ENCODE measurements at regions not wholly inside any gene's neighbourhood (a gene's known extent, or its start where the extent isn't known, plus 50 kb on each side); places are given as distances from the start of the nearest gene placed in this dataset.

- no peak overlapping the region for H3K27ac ChIP-seq (ENCODE audit: insufficient read depth, low read depth, low read length, poor library complexity, severe bottlenecking)
- H3K36me3 ChIP-seq (ENCODE audit: control insufficient read depth, insufficient read depth, low read length) = no peaks in the 10 kb centered on the region
- no peaks in the 10 kb centered on the region for H3K27me3 ChIP-seq (ENCODE audit: control insufficient read depth, insufficient read depth, low read length, poor library complexity, severe bottlenecking)
- no peaks in the 10 kb centered on the region for H3K9me3 ChIP-seq (ENCODE audit: control insufficient read depth, low read length)
- 89 to 100% methylated on average over 1 to 2 of the region's 2 CpGs for WGBS, 2 experiments
- H3K4me1 ChIP-seq (ENCODE audit: control insufficient read depth, insufficient read depth, low read length) = no peaks in the 10 kb centered on the region
- no peak overlapping the region for H3K4me3 ChIP-seq (ENCODE audit: insufficient read depth, low read depth, low read length)
These were observed 415.2 kb upstream of the TRPC7 start for GRCh38 chr5:136780518-136780917.

DNA sequence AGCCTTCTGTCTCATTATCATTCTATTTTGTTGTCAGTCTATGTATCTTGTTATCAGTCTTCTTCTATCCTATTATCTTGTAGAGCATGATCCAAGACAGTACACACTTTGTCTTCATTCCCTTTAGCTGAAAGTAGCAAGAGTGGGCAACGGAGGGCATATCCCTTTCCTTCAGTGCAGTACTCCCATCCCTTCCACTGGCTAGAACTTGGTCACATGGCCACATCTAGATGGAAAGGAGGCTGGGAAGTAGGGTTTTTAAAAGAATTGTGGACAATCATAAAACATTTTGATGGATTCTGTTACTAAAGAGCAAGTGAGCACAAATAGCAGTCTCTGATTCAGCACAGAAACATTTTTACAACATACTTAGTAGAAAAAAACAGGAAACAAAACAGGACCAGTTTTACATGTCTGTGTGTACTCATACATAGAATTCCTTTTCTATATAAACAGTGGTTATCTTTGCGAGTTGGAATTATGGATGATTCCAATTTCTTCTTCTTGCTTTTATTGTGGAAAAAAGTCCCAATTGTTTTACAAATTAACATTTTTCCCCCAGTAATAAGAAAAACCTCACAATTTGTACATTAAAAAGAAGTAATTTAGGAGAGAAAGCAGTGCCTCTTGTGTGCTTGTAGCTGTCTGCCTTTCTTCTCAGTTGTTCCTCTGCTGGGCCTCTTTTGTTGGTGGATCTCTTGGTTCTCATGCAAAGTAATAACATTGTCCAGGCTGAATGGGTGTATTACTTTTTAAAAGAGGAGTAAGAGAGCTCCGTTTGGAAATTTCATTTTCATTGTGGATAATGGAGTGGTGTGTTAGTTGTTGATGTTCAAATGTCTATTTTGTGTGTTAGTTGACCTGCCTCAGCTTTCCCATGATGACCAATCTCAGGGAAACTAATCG lies 410.9 kb upstream of the TRPC7 start:
- Histone ChIP-seq H3K9me3 (ENCODE audit: control insufficient read depth, low read length) (no peaks in the 10 kb centered on the region), H3K4me1 (ENCODE audit: control insufficient read depth, insufficient read depth, low read length) (peaks cover 4% of the 10 kb centered on the region), H3K4me3 (ENCODE audit: insufficient read depth, low read depth, low read length) (no peak overlapping the region), H3K27ac (ENCODE audit: insufficient read depth, low read depth, low read length, poor library complexity, severe bottlenecking) (no peak overlapping the region), H3K27me3 (ENCODE audit: control insufficient read depth, insufficient read depth, low read length, poor library complexity, severe bottlenecking) (no peaks in the 10 kb centered on the region), H3K36me3 (ENCODE audit: control insufficient read depth, insufficient read depth, low read length) (no peaks in the 10 kb centered on the region)
- 67 to 68% methylated on average over 3 of the region's 4 CpGs for WGBS, 2 experiments

DNA sequence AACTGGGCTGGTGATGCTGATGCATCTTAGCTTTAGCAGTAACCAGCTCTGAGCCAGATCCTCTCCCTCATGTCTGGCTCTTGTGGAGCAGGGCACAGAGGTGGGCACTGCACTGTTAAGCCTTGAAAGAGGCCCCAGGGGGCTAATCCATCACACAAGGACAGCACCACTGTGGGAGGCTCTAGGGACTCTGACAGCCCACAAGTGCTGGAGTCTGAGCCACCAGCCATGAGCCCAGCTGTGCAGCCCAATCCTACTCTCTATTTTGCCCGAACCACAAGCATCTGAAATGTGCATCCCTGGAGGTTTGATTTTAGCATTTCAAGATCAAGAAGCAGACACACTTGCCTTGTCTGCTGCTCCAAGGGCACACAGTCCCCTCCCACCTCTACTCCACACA lies 407.1 kb upstream of the TRPC7 start:
- Histone ChIP-seq H3K4me3 (ENCODE audit: insufficient read depth, low read depth, low read length) (no peak overlapping the region), H3K36me3 (ENCODE audit: control insufficient read depth, insufficient read depth, low read length) (no peaks in the 10 kb centered on the region), H3K27me3 (ENCODE audit: control insufficient read depth, insufficient read depth, low read length, poor library complexity, severe bottlenecking) (no peaks in the 10 kb centered on the region), H3K9me3 (ENCODE audit: control insufficient read depth, low read length) (no peaks in the 10 kb centered on the region), H3K27ac (ENCODE audit: insufficient read depth, low read depth, low read length, poor library complexity, severe bottlenecking) (no peak overlapping the region), H3K4me1 (ENCODE audit: control insufficient read depth, insufficient read depth, low read length) (peaks cover 4% of the 10 kb centered on the region)
- 70 to 72% methylated on average over 1 of the region's 1 CpG for WGBS, 2 experiments

DNA sequence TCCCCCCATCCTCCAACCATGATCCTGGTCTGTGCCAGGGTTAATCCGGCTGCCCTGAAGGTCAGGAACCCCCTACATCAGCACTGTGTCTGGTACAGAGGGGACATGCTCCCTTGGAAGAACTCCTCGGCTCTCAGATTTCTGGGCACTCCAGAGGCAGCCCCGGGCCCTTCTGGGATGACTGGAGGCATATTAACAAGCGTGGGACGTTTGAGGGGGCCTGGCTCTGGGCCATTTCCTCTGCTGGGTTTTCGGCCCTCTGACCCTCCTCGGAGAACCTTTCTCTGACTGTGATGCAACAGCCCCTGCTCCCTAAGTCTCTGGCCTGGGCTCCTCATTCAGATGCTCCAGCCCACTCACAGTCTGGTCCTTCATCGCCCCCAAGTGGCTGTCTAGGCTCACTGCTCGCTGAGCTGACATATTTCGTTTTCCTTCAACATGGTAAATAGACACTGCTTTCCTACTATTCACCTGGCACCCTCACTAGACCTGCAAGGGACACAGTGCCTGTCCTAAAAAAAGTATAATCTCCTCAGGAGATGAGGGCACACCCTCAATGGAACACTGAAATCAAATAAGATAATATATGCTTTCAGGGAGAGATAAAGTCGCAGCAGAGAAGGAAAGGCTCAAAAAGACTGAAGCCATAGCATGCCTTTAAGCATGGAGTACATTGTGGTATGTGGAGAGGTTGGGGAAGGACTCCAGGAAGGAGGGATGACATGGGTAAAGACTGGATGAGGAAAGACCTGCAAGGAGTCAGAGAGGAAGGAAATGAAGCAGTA lies 404.7 kb upstream of the TRPC7 start:
- WGBS, 2 experiments = 46% methylated on average over 11 of the region's 11 CpGs
- H3K4me1 ChIP-seq (ENCODE audit: control insufficient read depth, insufficient read depth, low read length) = peaks cover 4% of the 10 kb centered on the region
- no peak overlapping the region for H3K27ac ChIP-seq (ENCODE audit: insufficient read depth, low read depth, low read length, poor library complexity, severe bottlenecking)
- H3K9me3 ChIP-seq (ENCODE audit: control insufficient read depth, low read length) = no peaks in the 10 kb centered on the region
- no peak overlapping the region for H3K4me3 ChIP-seq (ENCODE audit: insufficient read depth, low read depth, low read length)
- no peaks in the 10 kb centered on the region for H3K36me3 ChIP-seq (ENCODE audit: control insufficient read depth, insufficient read depth, low read length)
- no peaks in the 10 kb centered on the region for H3K27me3 ChIP-seq (ENCODE audit: control insufficient read depth, insufficient read depth, low read length, poor library complexity, severe bottlenecking)

DNA sequence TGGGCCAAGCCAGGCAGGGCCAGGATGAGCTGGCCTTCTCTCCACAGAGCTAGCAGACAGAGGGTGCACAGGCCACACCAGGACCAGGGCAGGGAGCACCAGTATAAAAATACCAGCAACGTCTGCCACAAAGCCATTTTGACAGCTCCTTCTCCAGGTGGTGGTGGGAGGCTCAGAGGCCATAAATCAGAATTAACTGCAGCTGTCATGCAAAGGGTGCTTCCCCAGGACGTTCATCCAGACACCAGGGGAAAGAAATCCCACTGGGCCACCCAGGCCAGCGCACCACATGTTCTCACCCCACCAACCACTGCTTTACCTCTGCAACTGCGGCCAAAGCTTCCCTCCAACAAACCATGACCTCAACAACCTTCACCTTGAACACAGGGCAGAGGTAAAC lies 403.7 kb upstream of the TRPC7 start:
- no peaks in the 10 kb centered on the region for H3K27me3 ChIP-seq (ENCODE audit: control insufficient read depth, insufficient read depth, low read length, poor library complexity, severe bottlenecking)
- peaks cover 4% of the 10 kb centered on the region for H3K4me1 ChIP-seq (ENCODE audit: control insufficient read depth, insufficient read depth, low read length)
- H3K9me3 ChIP-seq (ENCODE audit: control insufficient read depth, low read length) = no peaks in the 10 kb centered on the region
- no peak overlapping the region for H3K4me3 ChIP-seq (ENCODE audit: insufficient read depth, low read depth, low read length)
- no peak overlapping the region for H3K27ac ChIP-seq (ENCODE audit: insufficient read depth, low read depth, low read length, poor library complexity, severe bottlenecking)
- 88 to 92% methylated on average over 4 of the region's 4 CpGs for WGBS, 2 experiments
- no peaks in the 10 kb centered on the region for H3K36me3 ChIP-seq (ENCODE audit: control insufficient read depth, insufficient read depth, low read length)

GRCh38 chr5:136768457-136768856 lies 403.1 kb upstream of the TRPC7 start:
- Histone ChIP-seq H3K4me1 (ENCODE audit: control insufficient read depth, insufficient read depth, low read length) (peaks cover 4% of the 10 kb centered on the region), H3K27ac (ENCODE audit: insufficient read depth, low read depth, low read length, poor library complexity, severe bottlenecking) (no peak overlapping the region), H3K36me3 (ENCODE audit: control insufficient read depth, insufficient read depth, low read length) (no peaks in the 10 kb centered on the region), H3K9me3 (ENCODE audit: control insufficient read depth, low read length) (no peaks in the 10 kb centered on the region), H3K4me3 (ENCODE audit: insufficient read depth, low read depth, low read length) (no peak overlapping the region), H3K27me3 (ENCODE audit: control insufficient read depth, insufficient read depth, low read length, poor library complexity, severe bottlenecking) (no peaks in the 10 kb centered on the region)
- 95 to 96% methylated on average over 4 of the region's 4 CpGs for WGBS, 2 experiments

GRCh38 chr5:136766456-136766855 lies 401.1 kb upstream of the TRPC7 start:
- no peaks in the 10 kb centered on the region for H3K4me1 ChIP-seq (ENCODE audit: control insufficient read depth, insufficient read depth, low read length)
- H3K36me3 ChIP-seq (ENCODE audit: control insufficient read depth, insufficient read depth, low read length) = no peaks in the 10 kb centered on the region
- 68 to 79% methylated on average over 3 of the region's 3 CpGs for WGBS, 2 experiments
- no peak overlapping the region for H3K27ac ChIP-seq (ENCODE audit: insufficient read depth, low read depth, low read length, poor library complexity, severe bottlenecking)
- no peak overlapping the region for H3K4me3 ChIP-seq (ENCODE audit: insufficient read depth, low read depth, low read length)
- no peaks in the 10 kb centered on the region for H3K9me3 ChIP-seq (ENCODE audit: control insufficient read depth, low read length)
- no peaks in the 10 kb centered on the region for H3K27me3 ChIP-seq (ENCODE audit: control insufficient read depth, insufficient read depth, low read length, poor library complexity, severe bottlenecking)

DNA sequence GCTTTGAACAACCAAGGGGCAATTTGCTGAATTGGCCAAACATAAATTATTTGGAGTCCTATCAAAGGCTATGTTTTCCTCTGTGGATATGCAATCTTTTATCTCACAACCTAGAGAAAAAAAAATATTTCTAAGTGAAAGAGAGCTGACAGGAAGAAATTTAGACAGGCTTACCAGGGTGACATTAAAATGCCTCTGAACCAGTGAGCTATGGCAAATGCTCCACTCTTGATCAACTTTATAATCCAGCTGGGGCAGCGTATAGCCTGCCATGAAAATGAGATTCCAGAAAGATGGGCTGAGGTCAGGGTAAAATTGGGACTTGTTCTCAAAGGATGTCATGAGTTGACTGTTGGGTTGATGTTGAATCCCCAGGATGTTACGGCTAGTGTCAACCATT lies 399.3 kb upstream of the TRPC7 start:
- Histone ChIP-seq H3K9me3 (ENCODE audit: control insufficient read depth, low read length) (no peaks in the 10 kb centered on the region), H3K4me1 (ENCODE audit: control insufficient read depth, insufficient read depth, low read length) (no peaks in the 10 kb centered on the region), H3K27ac (ENCODE audit: insufficient read depth, low read depth, low read length, poor library complexity, severe bottlenecking) (no peak overlapping the region), H3K36me3 (ENCODE audit: control insufficient read depth, insufficient read depth, low read length) (no peaks in the 10 kb centered on the region), H3K27me3 (ENCODE audit: control insufficient read depth, insufficient read depth, low read length, poor library complexity, severe bottlenecking) (no peaks in the 10 kb centered on the region), H3K4me3 (ENCODE audit: insufficient read depth, low read depth, low read length) (no peak overlapping the region)
- WGBS, 2 experiments = 97 to 98% methylated on average over 2 of the region's 2 CpGs

DNA sequence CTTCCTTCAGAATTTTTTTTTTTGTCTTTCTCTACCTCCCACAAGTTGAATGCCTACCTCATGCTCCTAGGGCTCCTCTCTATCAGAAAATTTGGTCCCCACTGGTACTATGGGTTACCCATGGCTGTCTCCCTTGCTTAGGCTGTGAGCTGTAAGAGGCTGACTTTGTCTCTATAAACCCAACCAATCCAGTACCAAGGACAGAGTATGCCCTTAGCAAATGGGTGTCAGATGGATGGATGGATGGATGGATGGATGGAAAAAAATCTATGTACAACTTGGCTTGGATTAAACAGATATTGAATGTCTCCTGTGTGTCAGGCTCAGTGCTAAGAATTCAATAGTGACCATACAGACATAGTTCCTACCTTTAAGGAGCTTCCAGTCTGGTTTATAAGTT lies 398.2 kb upstream of the TRPC7 start:
- no peak overlapping the region for H3K4me3 ChIP-seq (ENCODE audit: insufficient read depth, low read depth, low read length)
- no peaks in the 10 kb centered on the region for H3K36me3 ChIP-seq (ENCODE audit: control insufficient read depth, insufficient read depth, low read length)
- H3K9me3 ChIP-seq (ENCODE audit: control insufficient read depth, low read length) = no peaks in the 10 kb centered on the region
- no peak overlapping the region for H3K27ac ChIP-seq (ENCODE audit: insufficient read depth, low read depth, low read length, poor library complexity, severe bottlenecking)
- no peaks in the 10 kb centered on the region for H3K4me1 ChIP-seq (ENCODE audit: control insufficient read depth, insufficient read depth, low read length)
- H3K27me3 ChIP-seq (ENCODE audit: control insufficient read depth, insufficient read depth, low read length, poor library complexity, severe bottlenecking) = no peaks in the 10 kb centered on the region

DNA sequence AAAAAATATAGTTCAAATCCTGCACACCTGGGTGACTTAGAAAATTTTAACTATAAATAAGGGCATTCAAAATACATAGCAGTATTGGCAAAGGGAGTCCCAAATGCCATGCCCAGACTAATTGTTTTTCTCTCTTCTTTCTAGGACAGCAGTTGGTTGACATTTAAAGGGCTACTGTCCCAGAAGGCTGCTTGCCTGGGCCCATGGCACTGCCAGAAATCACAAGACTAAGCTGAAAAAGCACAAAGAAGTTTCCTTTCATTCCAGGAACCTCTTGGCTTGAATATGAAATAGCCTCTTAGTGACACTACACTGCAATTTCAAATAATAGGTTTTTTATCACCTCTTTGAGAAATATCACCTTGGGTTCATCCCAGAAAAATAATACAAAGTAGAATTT lies 388.9 kb upstream of the TRPC7 start:
- Histone ChIP-seq H3K9me3 (ENCODE audit: control insufficient read depth, low read length) (no peaks in the 10 kb centered on the region), H3K4me3 (ENCODE audit: insufficient read depth, low read depth, low read length) (no peak overlapping the region), H3K27me3 (ENCODE audit: control insufficient read depth, insufficient read depth, low read length, poor library complexity, severe bottlenecking) (no peaks in the 10 kb centered on the region), H3K36me3 (ENCODE audit: control insufficient read depth, insufficient read depth, low read length) (no peaks in the 10 kb centered on the region), H3K4me1 (ENCODE audit: control insufficient read depth, insufficient read depth, low read length) (no peaks in the 10 kb centered on the region), H3K27ac (ENCODE audit: insufficient read depth, low read depth, low read length, poor library complexity, severe bottlenecking) (no peak overlapping the region)

Data from ectodermal cell (in vitro differentiated cells).